ENCODE measurements at regions not wholly inside any gene's neighbourhood (a gene's known extent, or its start where the extent isn't known, plus 50 kb on each side); places are given as distances from the start of the nearest gene placed in this dataset.

DNA sequence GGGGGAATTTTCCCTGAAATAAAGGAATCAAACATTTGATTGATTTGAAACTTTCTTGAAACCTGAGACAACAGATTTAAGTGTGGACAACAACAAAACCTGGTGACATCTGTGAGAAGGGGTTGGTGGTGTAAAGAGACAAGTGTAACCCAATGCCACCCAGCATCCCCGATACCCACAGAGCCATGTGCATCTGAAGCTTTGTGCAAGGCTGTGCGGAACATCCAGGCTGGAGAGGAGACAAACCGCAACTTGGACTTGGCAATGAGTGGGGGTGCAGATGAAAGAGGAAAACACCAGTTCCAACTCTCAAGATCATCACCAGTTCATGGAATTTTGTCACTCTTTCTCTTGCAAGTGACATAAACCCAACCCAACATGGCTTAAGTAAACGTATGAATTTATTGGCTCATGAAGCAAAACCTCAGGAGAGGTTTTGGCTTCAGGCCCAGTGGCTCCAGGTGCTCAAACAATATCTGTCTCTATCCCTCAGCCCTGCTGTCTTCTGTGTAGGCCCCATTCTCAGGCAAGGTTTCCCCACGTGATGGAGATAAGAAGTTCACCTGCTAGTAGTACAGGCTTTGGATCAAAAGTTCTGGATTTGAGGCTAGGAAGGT lies 55.2 kb upstream of the NTF3 start:
- no peak for TF ChIP-seq POLR2A (IDR thresholded peaks at IDR 0.05)
- TF ChIP-seq, protein P1, sequence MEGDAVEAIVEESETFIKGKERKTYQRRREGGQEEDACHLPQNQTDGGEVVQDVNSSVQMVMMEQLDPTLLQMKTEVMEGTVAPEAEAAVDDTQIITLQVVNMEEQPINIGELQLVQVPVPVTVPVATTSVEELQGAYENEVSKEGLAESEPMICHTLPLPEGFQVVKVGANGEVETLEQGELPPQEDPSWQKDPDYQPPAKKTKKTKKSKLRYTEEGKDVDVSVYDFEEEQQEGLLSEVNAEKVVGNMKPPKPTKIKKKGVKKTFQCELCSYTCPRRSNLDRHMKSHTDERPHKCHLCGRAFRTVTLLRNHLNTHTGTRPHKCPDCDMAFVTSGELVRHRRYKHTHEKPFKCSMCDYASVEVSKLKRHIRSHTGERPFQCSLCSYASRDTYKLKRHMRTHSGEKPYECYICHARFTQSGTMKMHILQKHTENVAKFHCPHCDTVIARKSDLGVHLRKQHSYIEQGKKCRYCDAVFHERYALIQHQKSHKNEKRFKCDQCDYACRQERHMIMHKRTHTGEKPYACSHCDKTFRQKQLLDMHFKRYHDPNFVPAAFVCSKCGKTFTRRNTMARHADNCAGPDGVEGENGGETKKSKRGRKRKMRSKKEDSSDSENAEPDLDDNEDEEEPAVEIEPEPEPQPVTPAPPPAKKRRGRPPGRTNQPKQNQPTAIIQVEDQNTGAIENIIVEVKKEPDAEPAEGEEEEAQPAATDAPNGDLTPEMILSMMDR (IDR thresholded peaks at IDR 0.05) = no peak
- no peak for TF ChIP-seq POLR2AphosphoS5 (IDR thresholded peaks at IDR 0.05; ENCODE audit: insufficient read depth in 1 of 2, low read depth in 1 of 2)
